ENCODE measurements at regions not wholly inside any gene's neighbourhood (a gene's known extent, or its start where the extent isn't known, plus 50 kb on each side); places are given as distances from the start of the nearest gene placed in this dataset.

GRCh38 chr1:30348147-30348546 lies 375.2 kb downstream of the MATN1 start:
- DNase-seq (ENCODE audit: insufficient read length, low spot score) (no peak), FAIRE-seq (no peak)
- TF ChIP-seq POLR2A (IDR thresholded peaks at IDR 0.05; ENCODE audit: low read depth, low read length): no peak
- no peak for TF ChIP-seq POU2F2 (IDR thresholded peaks at IDR 0.05; ENCODE audit: low read depth, low read length)
- no peak for TF ChIP-seq TAF1 (IDR thresholded peaks at IDR 0.05; ENCODE audit: low read depth, low read length)
- no peak for TF ChIP-seq SPI1 (IDR thresholded peaks at IDR 0.05; ENCODE audit: low read depth, low read length)

- TF ChIP-seq POLR2AphosphoS5 (IDR thresholded peaks at IDR 0.05; ENCODE audit: low read depth, low read length) (no peak), POU2F2 (IDR thresholded peaks at IDR 0.05; ENCODE audit: low read depth, low read length) (no peak), TAF1 (IDR thresholded peaks at IDR 0.05; ENCODE audit: low read depth, low read length) (no peak), PAX5 (IDR thresholded peaks at IDR 0.05; ENCODE audit: insufficient read depth, low read length, severe bottlenecking) (no peak), POLR2A (IDR thresholded peaks at IDR 0.05; ENCODE audit: low read depth, low read length) (no peak), SPI1 (IDR thresholded peaks at IDR 0.05; ENCODE audit: low read depth, low read length) (no peak)
- DNase-seq (ENCODE audit: insufficient read length, low spot score) (no peak), FAIRE-seq (no peak)
Observed at GRCh38 chr1:30345491-30346130, 377.8 kb downstream of the MATN1 start.

- FAIRE-seq: no peak
Observed at GRCh38 chr1:30343562-30343961, 379.8 kb downstream of the MATN1 start.

GRCh38 chr1:30342535-30343141 lies 380.7 kb downstream of the MATN1 start:
- no peak for DNase-seq (ENCODE audit: insufficient read length, low spot score)
- TF ChIP-seq SPI1 (IDR thresholded peaks at IDR 0.05; ENCODE audit: low read depth, low read length) (no peak), POU2F2 (IDR thresholded peaks at IDR 0.05; ENCODE audit: low read depth, low read length) (no peak), POLR2AphosphoS5 (IDR thresholded peaks at IDR 0.05; ENCODE audit: low read depth, low read length) (no peak), PAX5 (IDR thresholded peaks at IDR 0.05; ENCODE audit: insufficient read depth, low read length, severe bottlenecking) (no peak), POLR2A (IDR thresholded peaks at IDR 0.05; ENCODE audit: low read depth, low read length) (no peak), TAF1 (IDR thresholded peaks at IDR 0.05; ENCODE audit: low read depth, low read length) (no peak)
- FAIRE-seq: no peak

More at GRCh38 chr1:30343562-30343961, 379.8 kb downstream of the MATN1 start:
- TF ChIP-seq POLR2A (IDR thresholded peaks at IDR 0.05; ENCODE audit: low read depth, low read length) (no peak), TAF1 (IDR thresholded peaks at IDR 0.05; ENCODE audit: low read depth, low read length) (no peak), SPI1 (IDR thresholded peaks at IDR 0.05; ENCODE audit: low read depth, low read length) (no peak), POLR2AphosphoS5 (IDR thresholded peaks at IDR 0.05; ENCODE audit: low read depth, low read length) (no peak), POU2F2 (IDR thresholded peaks at IDR 0.05; ENCODE audit: low read depth, low read length) (no peak), PAX5 (IDR thresholded peaks at IDR 0.05; ENCODE audit: insufficient read depth, low read length, severe bottlenecking) (no peak)
- no peak for DNase-seq (ENCODE audit: insufficient read length, low spot score)

- no peak for TF ChIP-seq POLR2A (IDR thresholded peaks at IDR 0.05; ENCODE audit: low read depth, low read length)
- TF ChIP-seq POU2F2 (IDR thresholded peaks at IDR 0.05; ENCODE audit: low read depth, low read length): no peak
- TF ChIP-seq POLR2AphosphoS5 (IDR thresholded peaks at IDR 0.05; ENCODE audit: low read depth, low read length): no peak
- TF ChIP-seq PAX5 (IDR thresholded peaks at IDR 0.05; ENCODE audit: insufficient read depth, low read length, severe bottlenecking): no peak
- no peak for TF ChIP-seq SPI1 (IDR thresholded peaks at IDR 0.05; ENCODE audit: low read depth, low read length)
- TF ChIP-seq TAF1 (IDR thresholded peaks at IDR 0.05; ENCODE audit: low read depth, low read length): no peak
- no peak for DNase-seq (ENCODE audit: insufficient read length, low spot score)
- no peak for FAIRE-seq
Observed at GRCh38 chr1:30340934-30341333, 382.5 kb downstream of the MATN1 start.

- DNase-seq (ENCODE audit: insufficient read length, low spot score) (no peak), FAIRE-seq (no peak)
- TF ChIP-seq PAX5 (IDR thresholded peaks at IDR 0.05; ENCODE audit: insufficient read depth, low read length, severe bottlenecking): no peak
- TF ChIP-seq POU2F2 (IDR thresholded peaks at IDR 0.05; ENCODE audit: low read depth, low read length): no peak
- no peak for TF ChIP-seq SPI1 (IDR thresholded peaks at IDR 0.05; ENCODE audit: low read depth, low read length)
- no peak for TF ChIP-seq TAF1 (IDR thresholded peaks at IDR 0.05; ENCODE audit: low read depth, low read length)
- TF ChIP-seq POLR2A (IDR thresholded peaks at IDR 0.05; ENCODE audit: low read depth, low read length): no peak
- TF ChIP-seq POLR2AphosphoS5 (IDR thresholded peaks at IDR 0.05; ENCODE audit: low read depth, low read length): no peak
Observed at GRCh38 chr1:30339866-30340265, 383.5 kb downstream of the MATN1 start.

- TF ChIP-seq SPI1 (IDR thresholded peaks at IDR 0.05; ENCODE audit: low read depth, low read length) (no peak), TAF1 (IDR thresholded peaks at IDR 0.05; ENCODE audit: low read depth, low read length) (no peak), POLR2AphosphoS5 (IDR thresholded peaks at IDR 0.05; ENCODE audit: low read depth, low read length) (no peak), PAX5 (IDR thresholded peaks at IDR 0.05; ENCODE audit: insufficient read depth, low read length, severe bottlenecking) (no peak), POU2F2 (IDR thresholded peaks at IDR 0.05; ENCODE audit: low read depth, low read length) (no peak), POLR2A (IDR thresholded peaks at IDR 0.05; ENCODE audit: low read depth, low read length) (no peak)
- FAIRE-seq: peak; percentile 28
Observed at GRCh38 chr1:30338765-30339164, 384.6 kb downstream of the MATN1 start.

GRCh38 chr1:30337324-30337620 lies 386.1 kb downstream of the MATN1 start:
- FAIRE-seq (no peak), DNase-seq (ENCODE audit: insufficient read length, low spot score) (no peak)
- TF ChIP-seq SPI1 (IDR thresholded peaks at IDR 0.05; ENCODE audit: low read depth, low read length) (no peak), POU2F2 (IDR thresholded peaks at IDR 0.05; ENCODE audit: low read depth, low read length) (no peak), POLR2A (IDR thresholded peaks at IDR 0.05; ENCODE audit: low read depth, low read length) (no peak), POLR2AphosphoS5 (IDR thresholded peaks at IDR 0.05; ENCODE audit: low read depth, low read length) (no peak), TAF1 (IDR thresholded peaks at IDR 0.05; ENCODE audit: low read depth, low read length) (no peak), PAX5 (IDR thresholded peaks at IDR 0.05; ENCODE audit: insufficient read depth, low read length, severe bottlenecking) (no peak)

More at GRCh38 chr1:30338765-30339164, 384.6 kb downstream of the MATN1 start:
- DNase-seq (ENCODE audit: insufficient read length, low spot score): no peak

GRCh38 chr1:30336550-30337323 lies 386.6 kb downstream of the MATN1 start:
- no peak for FAIRE-seq
- no peak for TF ChIP-seq PAX5 (IDR thresholded peaks at IDR 0.05; ENCODE audit: insufficient read depth, low read length, severe bottlenecking)
- no peak for TF ChIP-seq POLR2A (IDR thresholded peaks at IDR 0.05; ENCODE audit: low read depth, low read length)
- TF ChIP-seq TAF1 (IDR thresholded peaks at IDR 0.05; ENCODE audit: low read depth, low read length): no peak
- no peak for TF ChIP-seq POU2F2 (IDR thresholded peaks at IDR 0.05; ENCODE audit: low read depth, low read length)
- TF ChIP-seq POLR2AphosphoS5 (IDR thresholded peaks at IDR 0.05; ENCODE audit: low read depth, low read length): no peak
- no peak for TF ChIP-seq SPI1 (IDR thresholded peaks at IDR 0.05; ENCODE audit: low read depth, low read length)
- no peak for DNase-seq (ENCODE audit: insufficient read length, low spot score)
